HCT116 (cell line): ENCODE measurements at regions not wholly inside any gene's neighbourhood (a gene's known extent, or its start where the extent isn't known, plus 50 kb on each side); places are given as distances from the start of the nearest gene placed in this dataset.

Source experiments
- ATAC-seq: fragments of 200-7000 bp; cut with Tn5 transposase; 2 replicates; pipeline ENCODE4 v1.9.1; 2020; ENCODE audit warnings: mild to moderate bottlenecking, moderate library complexity
- BruUV-seq: library from RNA; stranded (reverse); fragments of 400-500 nt; replicated peaks from 2 replicates; lab custom pipeline; 2021; lab: Mats Ljungman, UMichigan
- CTCF ChIA-PET: fragments of 300-600 bp; sonication (Branson Sonifier 250); formaldehyde crosslinking; loops from one replicate; lab custom pipeline; 2021; ENCODE audit warnings: antibody characterized with exemption; lab: Charles Lee
- POLR2A ChIA-PET: fragments of 300-600, 350-600 bp; sonication (Branson Sonifier 250); formaldehyde crosslinking; loops from one replicate; lab custom pipeline; 2021; ENCODE audit warnings: antibody characterized with exemption; lab: Charles Lee
- RAD21 ChIA-PET, 2 experiments: fragments of 300-600 bp; sonication (Branson Sonifier 250); formaldehyde crosslinking; loops; one replicate each; lab custom pipeline; 2023; ENCODE audit warnings: low total read pairs in 2 of 2; ENCODE audit not compliant: uncharacterized antibody in 2 of 2, unreplicated experiment in 2 of 2, low non-redundant PET in 1 of 2; lab: Charles Lee
- DNase-seq: peaks from one replicate; pipeline ENCODE4 v3.0.0-alpha.2; 2010; ENCODE audit warnings: low read depth, low spot score
- H2AFZ ChIP-seq: fragments of 200-600 bp; shearing (Covaris generic), sonication (generic); 2 replicates; pipeline ENCODE4 v1.6.1; 2017; ENCODE audit warnings: low read depth, mixed run types, mixed read lengths, antibody characterized with exemption, low read length; ENCODE audit not compliant: poor library complexity, severe bottlenecking
- H3K27ac ChIP-seq: 2 replicates; pipeline ENCODE4 v1.5.1; 2012; ENCODE audit warnings: low read depth, low read length
- H3K27me3 ChIP-seq: fragments of 200-600 bp; sonication (generic); 2 replicates; pipeline ENCODE4 v1.6.1; 2016; ENCODE audit warnings: mixed run types, low read length, mixed read lengths; ENCODE audit not compliant: insufficient read depth
- H3K36me3 ChIP-seq, 2 experiments: fragments of 200-500 bp in 1 of 2; fragments of 200-600 bp in 1 of 2; sonication (Bioruptor generic) in 1 of 2; sonication (generic) in 1 of 2; 2 replicates each; pipeline versions ENCODE4 v1.5.1 to v1.6.1; 2014 to 2016; ENCODE audit warnings: low read length in 2 of 2, inconsistent platforms in 1 of 2, mixed read lengths in 1 of 2, mixed run types in 1 of 2; ENCODE audit not compliant: insufficient read depth in 2 of 2, control insufficient read depth in 1 of 2
- H3K4me1 ChIP-seq, 2 experiments: fragments of 200-600 bp in 1 of 2; sonication (generic) in 1 of 2; 2 replicates each; pipeline versions ENCODE4 v1.5.1 to v1.6.1; 2012 to 2017; ENCODE audit warnings: low read length in 2 of 2, inconsistent platforms in 1 of 2, mild to moderate bottlenecking in 1 of 2, mixed read lengths in 1 of 2, mixed run types in 1 of 2, moderate library complexity in 1 of 2; ENCODE audit not compliant: insufficient read depth in 2 of 2, control insufficient read depth in 1 of 2
- H3K4me2 ChIP-seq: fragments of 200-600 bp; sonication (generic); 2 replicates; pipeline ENCODE4 v1.6.1; 2017; ENCODE audit warnings: mixed run types, low read length, mixed read lengths
- H3K4me3 ChIP-seq, 2 experiments: fragments of 200-600 bp in 1 of 2; sonication (generic) in 1 of 2; replicated peaks in 1 of 2; 2 replicates each; pipeline ENCODE4 v1.5.1; 2011 to 2016; ENCODE audit warnings: low read length in 2 of 2, control low read depth in 1 of 2, low read depth in 1 of 2, mild to moderate bottlenecking in 1 of 2, mixed read lengths in 1 of 2, mixed run types in 1 of 2
- H3K79me2 ChIP-seq: fragments of 200-600 bp; sonication (generic); 2 replicates; pipeline ENCODE4 v1.6.1; 2017; ENCODE audit warnings: mild to moderate bottlenecking, mixed run types, low read length, moderate library complexity, mixed read lengths; ENCODE audit not compliant: insufficient read depth
- H3K9ac ChIP-seq: fragments of 200-600 bp; sonication (generic); 2 replicates; pipeline ENCODE4 v1.6.1; 2016; ENCODE audit warnings: low read length, mixed read lengths
- H3K9me2 ChIP-seq: fragments of 200-600 bp; sonication (generic), shearing (Covaris generic); 2 replicates; pipeline ENCODE4 v1.6.1; 2017; ENCODE audit warnings: mixed run types, mild to moderate bottlenecking, moderate library complexity; ENCODE audit not compliant: insufficient read depth
- H3K9me3 ChIP-seq, 2 experiments: fragments of 200-500 bp in 1 of 2; fragments of 200-600 bp in 1 of 2; sonication (Bioruptor generic) in 1 of 2; sonication (generic) in 1 of 2; 2 replicates each; pipeline ENCODE4 v1.6.1; 2014 to 2017; ENCODE audit warnings: low read length in 2 of 2, mixed read lengths in 2 of 2, inconsistent platforms in 1 of 2, low read depth in 1 of 2, mild to moderate bottlenecking in 1 of 2, mixed run types in 1 of 2, moderate library complexity in 1 of 2; ENCODE audit not compliant: control insufficient read depth in 1 of 2, insufficient read depth in 1 of 2
- H4K20me1 ChIP-seq: fragments of 200-600 bp; sonication (generic), shearing (Covaris generic); 2 replicates; pipeline ENCODE4 v1.6.1; 2017; ENCODE audit warnings: mixed run types, mild to moderate bottlenecking, moderate library complexity; ENCODE audit not compliant: insufficient read depth
- CBX3 ChIP-seq: IDR thresholded peaks from 2 replicates; pipeline ENCODE4 v1.6.1; 2012; ENCODE audit warnings: low read depth
- EZH2 ChIP-seq: fragments of 200-600 bp; sonication (generic); IDR thresholded peaks from 2 replicates; pipeline ENCODE4 v1.6.1; 2017; ENCODE audit warnings: antibody characterized with exemption, mixed run types
- POLR2AphosphoS5 ChIP-seq: IDR thresholded peaks from 2 replicates; pipeline ENCODE4 v1.6.1; 2011; ENCODE audit warnings: mild to moderate bottlenecking, low read depth, low read length, moderate library complexity
- RAD21 ChIP-seq: IDR thresholded peaks from 2 replicates; pipeline ENCODE4 v1.6.1; 2012; ENCODE audit warnings: low read depth, mild to moderate bottlenecking
- SRF ChIP-seq: IDR thresholded peaks from 2 replicates; pipeline ENCODE4 v1.6.1; 2012; ENCODE audit warnings: low read depth
- YY1 ChIP-seq: IDR thresholded peaks from 2 replicates; pipeline ENCODE4 v1.6.1; 2011; ENCODE audit warnings: low read length, low read depth, moderate library complexity, mild to moderate bottlenecking; ENCODE audit not compliant: insufficient replicate concordance; ENCODE audit errors: extremely low read depth
- ZFX ChIP-seq: fragments of 450-650 bp; IDR thresholded peaks from 2 replicates; pipeline ENCODE4 v1.6.1; 2017
- intact Hi-C: fragments of 100-400 bp; cut with micrococcal nuclease; formaldehyde crosslinking; loops from 2 replicates; pipeline ENCODE4 v1.10.0; 2022
- TF ChIP-seq, protein P1 (sequence below), 3 experiments: fragments of 200-600 bp in 1 of 3; sonication (generic) in 1 of 3; IDR thresholded peaks in 2 of 3; conservative IDR thresholded peaks in 1 of 3; 2 replicates each; pipeline ENCODE4 v1.5.1; 2012 to 2017; ENCODE audit warnings: low read depth in 2 of 3, low read length in 2 of 3, antibody characterized with exemption in 1 of 3, borderline replicate concordance in 1 of 3, control low read depth in 1 of 3, mild to moderate bottlenecking in 1 of 3, mixed read lengths in 1 of 3, mixed run types in 1 of 3, moderate library complexity in 1 of 3; ENCODE audit not compliant: insufficient read depth in 1 of 3
- TF ChIP-seq, protein P2 (sequence below): IDR thresholded peaks from 2 replicates; pipeline ENCODE4 v1.6.1; 2011; ENCODE audit warnings: mild to moderate bottlenecking, low read length, moderate library complexity; ENCODE audit not compliant: insufficient replicate concordance; ENCODE audit errors: extremely low read depth
- TF ChIP-seq, protein P3 (sequence below): IDR thresholded peaks from 2 replicates; pipeline ENCODE4 v1.6.1; 2012

DNA sequence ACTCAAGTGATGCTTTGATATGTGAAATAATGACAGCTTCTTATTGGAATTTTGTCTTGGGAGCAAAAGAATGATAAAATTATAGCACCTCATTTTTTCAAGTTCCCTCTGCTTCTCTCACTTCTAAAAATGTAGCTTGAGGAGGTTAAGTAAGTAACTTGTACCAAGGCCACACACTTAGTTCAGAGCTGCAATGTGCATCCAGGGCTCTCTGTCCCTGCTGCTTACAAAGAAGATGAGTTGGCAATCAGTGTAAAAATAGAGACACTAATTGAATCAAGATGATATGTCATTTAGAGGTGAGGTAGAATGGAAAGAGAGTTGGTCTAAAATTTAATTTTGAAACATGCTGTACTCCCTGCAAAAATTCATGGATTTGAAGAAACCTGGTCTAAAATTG is 312.0 kb upstream of the TNP1 start:
- Histone ChIP-seq H4K20me1 (no peaks in the 10 kb centered on the region), H3K4me1 (no peaks in the 10 kb centered on the region), H3K4me2 (no peak overlapping the region), H3K79me2 (no peaks in the 10 kb centered on the region), H3K27ac (no peak overlapping the region), H3K9me3 (peaks cover 0 to 4% of the 10 kb centered on the region in 2 experiments; a peak in 1 of 4 replicates), H3K9ac (no peak overlapping the region), H3K4me3 (no peak overlapping the region), H2AFZ (no peak overlapping the region), H3K27me3 (peaks cover 7% of the 10 kb centered on the region; the same call in 1 of the 2 replicates), H3K36me3 (no peaks in the 10 kb centered on the region), H3K9me2 (no peaks in the 10 kb centered on the region)
- intact Hi-C loops: no loop called here
- ChIA-PET CTCF (no interaction called here), POLR2A (no interaction called here), RAD21 (no interaction called here)
- BruUV-seq: no TSS peak
- DNase-seq (no peak), ATAC-seq (no peak)
- no peak for TF ChIP-seq EZH2

DNA sequence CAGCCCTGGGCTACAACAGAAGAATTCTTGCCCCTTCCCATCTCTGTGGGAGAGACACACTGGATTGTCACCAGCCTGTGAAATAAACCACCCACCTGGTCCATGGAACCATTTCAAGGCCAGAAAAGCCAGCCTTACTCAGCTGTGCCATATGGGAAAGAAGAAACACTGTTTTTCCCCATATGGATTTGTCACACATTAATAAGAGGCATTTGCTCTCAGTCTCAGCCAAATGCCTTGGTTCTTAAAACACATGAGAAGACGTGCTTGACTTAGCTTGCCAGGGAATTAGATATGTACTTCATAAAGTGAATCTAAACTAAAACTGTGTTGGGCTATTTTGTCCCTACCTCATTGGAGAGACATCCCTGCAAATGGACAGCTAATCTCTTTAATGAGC is 308.6 kb upstream of the TNP1 start:
- TF ChIP-seq RAD21 (no peak), EZH2 (no peak), SRF (no peak), YY1 (no peak), POLR2AphosphoS5 (no peak), CBX3 (no peak), ZFX (no peak)
- TF ChIP-seq, protein P1, sequence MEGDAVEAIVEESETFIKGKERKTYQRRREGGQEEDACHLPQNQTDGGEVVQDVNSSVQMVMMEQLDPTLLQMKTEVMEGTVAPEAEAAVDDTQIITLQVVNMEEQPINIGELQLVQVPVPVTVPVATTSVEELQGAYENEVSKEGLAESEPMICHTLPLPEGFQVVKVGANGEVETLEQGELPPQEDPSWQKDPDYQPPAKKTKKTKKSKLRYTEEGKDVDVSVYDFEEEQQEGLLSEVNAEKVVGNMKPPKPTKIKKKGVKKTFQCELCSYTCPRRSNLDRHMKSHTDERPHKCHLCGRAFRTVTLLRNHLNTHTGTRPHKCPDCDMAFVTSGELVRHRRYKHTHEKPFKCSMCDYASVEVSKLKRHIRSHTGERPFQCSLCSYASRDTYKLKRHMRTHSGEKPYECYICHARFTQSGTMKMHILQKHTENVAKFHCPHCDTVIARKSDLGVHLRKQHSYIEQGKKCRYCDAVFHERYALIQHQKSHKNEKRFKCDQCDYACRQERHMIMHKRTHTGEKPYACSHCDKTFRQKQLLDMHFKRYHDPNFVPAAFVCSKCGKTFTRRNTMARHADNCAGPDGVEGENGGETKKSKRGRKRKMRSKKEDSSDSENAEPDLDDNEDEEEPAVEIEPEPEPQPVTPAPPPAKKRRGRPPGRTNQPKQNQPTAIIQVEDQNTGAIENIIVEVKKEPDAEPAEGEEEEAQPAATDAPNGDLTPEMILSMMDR (IDR thresholded peaks at IDR 0.05 in 2 of 3, conservative IDR thresholded peaks at IDR 0.05 in 1 of 3; ENCODE audit: borderline replicate concordance in 1 of 3, insufficient read depth in 1 of 3, low read depth in 2 of 3, low read length in 2 of 3): no peak
- TF ChIP-seq, protein P2, sequence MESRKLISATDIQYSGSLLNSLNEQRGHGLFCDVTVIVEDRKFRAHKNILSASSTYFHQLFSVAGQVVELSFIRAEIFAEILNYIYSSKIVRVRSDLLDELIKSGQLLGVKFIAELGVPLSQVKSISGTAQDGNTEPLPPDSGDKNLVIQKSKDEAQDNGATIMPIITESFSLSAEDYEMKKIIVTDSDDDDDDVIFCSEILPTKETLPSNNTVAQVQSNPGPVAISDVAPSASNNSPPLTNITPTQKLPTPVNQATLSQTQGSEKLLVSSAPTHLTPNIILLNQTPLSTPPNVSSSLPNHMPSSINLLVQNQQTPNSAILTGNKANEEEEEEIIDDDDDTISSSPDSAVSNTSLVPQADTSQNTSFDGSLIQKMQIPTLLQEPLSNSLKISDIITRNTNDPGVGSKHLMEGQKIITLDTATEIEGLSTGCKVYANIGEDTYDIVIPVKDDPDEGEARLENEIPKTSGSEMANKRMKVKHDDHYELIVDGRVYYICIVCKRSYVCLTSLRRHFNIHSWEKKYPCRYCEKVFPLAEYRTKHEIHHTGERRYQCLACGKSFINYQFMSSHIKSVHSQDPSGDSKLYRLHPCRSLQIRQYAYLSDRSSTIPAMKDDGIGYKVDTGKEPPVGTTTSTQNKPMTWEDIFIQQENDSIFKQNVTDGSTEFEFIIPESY: no peak
- TF ChIP-seq, protein P3, sequence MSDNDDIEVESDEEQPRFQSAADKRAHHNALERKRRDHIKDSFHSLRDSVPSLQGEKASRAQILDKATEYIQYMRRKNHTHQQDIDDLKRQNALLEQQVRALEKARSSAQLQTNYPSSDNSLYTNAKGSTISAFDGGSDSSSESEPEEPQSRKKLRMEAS: no peak
- TF ChIP-seq, all 23 proteins: peak for 0
- DNase-seq (no peak), ATAC-seq (no peak)
- Histone ChIP-seq H3K4me3 (no peak overlapping the region), H2AFZ (no peak overlapping the region), H3K36me3 (no peaks in the 10 kb centered on the region), H3K79me2 (no peaks in the 10 kb centered on the region), H3K27me3 (peaks cover 15% of the 10 kb centered on the region; the same call in 1 of the 2 replicates), H3K4me2 (no peak overlapping the region), H3K4me1 (no peaks in the 10 kb centered on the region), H4K20me1 (no peaks in the 10 kb centered on the region), H3K9me3 (no peaks in the 10 kb centered on the region), H3K9me2 (no peaks in the 10 kb centered on the region), H3K27ac (no peak overlapping the region), H3K9ac (no peak overlapping the region)
- RAD21 ChIA-PET: no interaction called here
- intact Hi-C loops: loop anchor here (10.0 kb wide), 1 partner anchor 346 kb away; no protein-coding TSS in a partner anchor
- CTCF ChIA-PET: no interaction called here
- POLR2A ChIA-PET: no interaction called here
- BruUV-seq: no TSS peak
